Vagina (tissue), 2 donors: ENCODE measurements at regions not wholly inside any gene's neighbourhood (a gene's known extent, or its start where the extent isn't known, plus 50 kb on each side); places are given as distances from the start of the nearest gene placed in this dataset. TPM values are rescaled to one million over a fixed set of nuclear protein-coding genes. Genes with fewer than 3 reads are reported as not detected.
"Not testable (repeated sequence)": the region's sequence is repeated elsewhere in the genome, so short reads cannot be mapped to it uniquely, and the experiment has no call there.

Source experiments
- DNase-seq, 2 donors: peaks; one replicate each; pipeline ENCODE4 v3.0.0-alpha.2; 2017; ENCODE audit errors: extremely low spot score in 2 of 2
- H3K27ac ChIP-seq: fragments of 200-600 bp; sonication (generic); one replicate; pipeline ENCODE4 v1.5.1; 2019
- H3K27me3 ChIP-seq: fragments of 200-600 bp; sonication (generic); one replicate; pipeline ENCODE4 v1.5.1; 2019
- H3K36me3 ChIP-seq, 2 donors: fragments of 200-600 bp; sonication (generic); one replicate each; pipeline ENCODE4 v1.5.1; 2017 to 2019
- H3K4me1 ChIP-seq: fragments of 200-600 bp; sonication (generic); one replicate; pipeline ENCODE4 v1.5.1; 2019
- H3K4me3 ChIP-seq, 2 donors: fragments of 200-600 bp; sonication (generic); 1 replicate in 1 of 2; 2 replicates in 1 of 2; pipeline ENCODE4 v1.5.1; 2016 to 2019
- H3K9me3 ChIP-seq: fragments of 200-600 bp; sonication (generic); one replicate; pipeline ENCODE4 v1.5.1; 2019
- intact Hi-C: fragments of 100-400 bp; cut with DNase I; formaldehyde crosslinking; loops from one replicate; pipeline ENCODE4 v1.15.1; 2023
- small RNA-seq: library from RNA; depleted of rRNA; stranded (forward); fragments of <200 nt; gene quantifications from one replicate; pipeline ENCODE3, GENCODE V24; 2016
- TF ChIP-seq, protein P1 (sequence below), 3 experiments: fragments of 450-650 bp in 2 of 3; fragments of 200-600 bp in 1 of 3; sonication (generic) in 1 of 3; IDR thresholded peaks; one replicate each; pipeline ENCODE4 v1.5.1; 2017 to 2019; ENCODE audit warnings: antibody characterized with exemption in 3 of 3, mild to moderate bottlenecking in 2 of 3, moderate library complexity in 2 of 3

- TF ChIP-seq, protein P1, sequence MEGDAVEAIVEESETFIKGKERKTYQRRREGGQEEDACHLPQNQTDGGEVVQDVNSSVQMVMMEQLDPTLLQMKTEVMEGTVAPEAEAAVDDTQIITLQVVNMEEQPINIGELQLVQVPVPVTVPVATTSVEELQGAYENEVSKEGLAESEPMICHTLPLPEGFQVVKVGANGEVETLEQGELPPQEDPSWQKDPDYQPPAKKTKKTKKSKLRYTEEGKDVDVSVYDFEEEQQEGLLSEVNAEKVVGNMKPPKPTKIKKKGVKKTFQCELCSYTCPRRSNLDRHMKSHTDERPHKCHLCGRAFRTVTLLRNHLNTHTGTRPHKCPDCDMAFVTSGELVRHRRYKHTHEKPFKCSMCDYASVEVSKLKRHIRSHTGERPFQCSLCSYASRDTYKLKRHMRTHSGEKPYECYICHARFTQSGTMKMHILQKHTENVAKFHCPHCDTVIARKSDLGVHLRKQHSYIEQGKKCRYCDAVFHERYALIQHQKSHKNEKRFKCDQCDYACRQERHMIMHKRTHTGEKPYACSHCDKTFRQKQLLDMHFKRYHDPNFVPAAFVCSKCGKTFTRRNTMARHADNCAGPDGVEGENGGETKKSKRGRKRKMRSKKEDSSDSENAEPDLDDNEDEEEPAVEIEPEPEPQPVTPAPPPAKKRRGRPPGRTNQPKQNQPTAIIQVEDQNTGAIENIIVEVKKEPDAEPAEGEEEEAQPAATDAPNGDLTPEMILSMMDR (IDR thresholded peaks at IDR 0.05) = peak in 2 of 3 experiments; percentile 15 to 38
- DNase-seq, intact Hi-C loops: not testable (repeated sequence)
Observed at GRCh38 chr2:242159921-242160320, 290.4 kb downstream of the RTP5 start.

GRCh38 chr2:242165115-242165514 is 295.6 kb downstream of the RTP5 start:
- H3K4me3 ChIP-seq, H3K9me3 ChIP-seq, H3K27me3 ChIP-seq, H3K4me1 ChIP-seq, H3K27ac ChIP-seq, DNase-seq, intact Hi-C loops, H3K36me3 ChIP-seq: not testable (repeated sequence)

More at GRCh38 chr2:242159921-242160320, 290.4 kb downstream of the RTP5 start:
- not testable (repeated sequence) for H3K27me3 ChIP-seq, H3K36me3 ChIP-seq, H3K4me3 ChIP-seq, H3K27ac ChIP-seq, H3K4me1 ChIP-seq, H3K9me3 ChIP-seq

DNA sequence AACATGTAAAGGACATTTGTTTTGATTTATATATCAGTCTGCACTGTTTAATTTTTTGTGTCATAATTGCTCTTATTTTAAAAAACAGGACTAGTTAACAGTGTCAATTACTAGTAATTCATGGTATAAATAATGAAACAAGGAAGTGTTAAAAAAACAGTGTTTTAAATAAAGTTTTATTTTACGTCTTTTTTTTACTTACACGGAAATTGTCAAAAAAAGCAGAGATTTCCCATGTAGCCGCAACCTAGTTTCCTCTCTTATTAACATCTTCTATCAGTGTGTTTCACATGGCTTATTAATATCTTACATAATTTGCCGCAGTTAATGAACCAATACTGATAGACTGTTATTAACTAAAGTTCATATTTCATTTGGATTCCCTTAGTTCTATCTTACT is 301.8 kb downstream of the RTP5 start:
- H3K27ac ChIP-seq, H3K4me1 ChIP-seq, H3K27me3 ChIP-seq, DNase-seq, H3K9me3 ChIP-seq, H3K4me3 ChIP-seq, intact Hi-C loops, H3K36me3 ChIP-seq: not testable (repeated sequence)

Small RNAs in the stretch of these regions (small RNA-seq; reads per million reads assigned to genes)
- not detected for gene CICP10
- gene SEPT14P2 = not detected
